NT2/D1 (cell line): ENCODE measurements at regions not wholly inside any gene's neighbourhood (a gene's known extent, or its start where the extent isn't known, plus 50 kb on each side); places are given as distances from the start of the nearest gene placed in this dataset.

Experiments
- DNase-seq: peaks from one replicate; pipeline ENCODE4 v3.0.0-alpha.2; 2011; ENCODE audit warnings: low read depth, low spot score
- H3K27me3 ChIP-seq: 2 replicates; pipeline ENCODE4 v1.6.0; 2011; ENCODE audit warnings: mild to moderate bottlenecking; ENCODE audit not compliant: insufficient read length, insufficient read depth
- H3K36me3 ChIP-seq: 2 replicates; pipeline ENCODE4 v1.6.1; 2011; ENCODE audit warnings: mild to moderate bottlenecking, low read length, mixed read lengths; ENCODE audit not compliant: insufficient read depth, insufficient read length
- H3K4me1 ChIP-seq: 2 replicates; pipeline ENCODE4 v1.5.1; 2011; ENCODE audit not compliant: insufficient read depth, insufficient read length
- H3K4me3 ChIP-seq: 2 replicates; pipeline ENCODE4 v1.5.1; 2011; ENCODE audit warnings: low read depth; ENCODE audit not compliant: insufficient read length
- H3K9ac ChIP-seq: 2 replicates; pipeline ENCODE4 v1.6.0; 2011; ENCODE audit warnings: low read depth; ENCODE audit not compliant: insufficient read length
- H3K9me3 ChIP-seq: 2 replicates; pipeline ENCODE4 v1.5.1; 2011; ENCODE audit warnings: mild to moderate bottlenecking, low read length; ENCODE audit not compliant: insufficient read depth
- SUZ12 ChIP-seq: IDR thresholded peaks from 2 replicates; pipeline ENCODE4 v1.6.1; 2011; ENCODE audit not compliant: insufficient read length, insufficient read depth; ENCODE audit errors: extremely low read depth
- YY1 ChIP-seq: IDR thresholded peaks from 2 replicates; pipeline ENCODE4 v1.6.1; 2011; ENCODE audit not compliant: insufficient read length, insufficient read depth
- ZNF274 ChIP-seq: IDR thresholded peaks from 2 replicates; pipeline ENCODE4 v1.6.1; 2011; ENCODE audit warnings: mild to moderate bottlenecking, low read depth, low read length

GRCh38 chr6:17021539-17021889 lies 80.3 kb upstream of the STMND1 start:
- no peak overlapping the region for H3K4me3 ChIP-seq
- no peak for DNase-seq
- no peaks in the 10 kb centered on the region for H3K27me3 ChIP-seq
- H3K4me1 ChIP-seq = no peaks in the 10 kb centered on the region
- no peak overlapping the region for H3K9ac ChIP-seq
- TF ChIP-seq YY1 = no peak
- TF ChIP-seq SUZ12 = no peak
- TF ChIP-seq ZNF274 = no peak
- H3K36me3 ChIP-seq = no peaks in the 10 kb centered on the region
- peaks cover 16% of the 10 kb centered on the region; the same call in 1 of the 2 replicates for H3K9me3 ChIP-seq

GRCh38 chr6:17020889-17021538 lies 80.8 kb upstream of the STMND1 start:
- Histone ChIP-seq H3K4me1 (no peaks in the 10 kb centered on the region), H3K9me3 (peaks cover 16% of the 10 kb centered on the region; the same call in 1 of the 2 replicates), H3K4me3 (no peak overlapping the region), H3K9ac (no peak overlapping the region), H3K27me3 (no peaks in the 10 kb centered on the region), H3K36me3 (no peaks in the 10 kb centered on the region)
- TF ChIP-seq ZNF274 (no peak), SUZ12 (no peak), YY1 (no peak)
- no peak for DNase-seq

GRCh38 chr6:17018425-17018824 lies 83.4 kb upstream of the STMND1 start:
- H3K27me3 ChIP-seq = no peaks in the 10 kb centered on the region
- H3K9ac ChIP-seq = no peak overlapping the region
- H3K36me3 ChIP-seq = no peaks in the 10 kb centered on the region
- DNase-seq = no peak
- no peak overlapping the region for H3K4me3 ChIP-seq
- peaks cover 6% of the 10 kb centered on the region; the same call in 1 of the 2 replicates for H3K9me3 ChIP-seq
- TF ChIP-seq ZNF274 (no peak), YY1 (no peak), SUZ12 (no peak)
- H3K4me1 ChIP-seq = no peaks in the 10 kb centered on the region

- no peaks in the 10 kb centered on the region for H3K4me1 ChIP-seq
Observed at GRCh38 chr6:17017416-17017815, 84.4 kb upstream of the STMND1 start.

GRCh38 chr6:17015551-17016381 lies 86.1 kb upstream of the STMND1 start:
- Histone ChIP-seq H3K27me3 (no peaks in the 10 kb centered on the region), H3K36me3 (no peaks in the 10 kb centered on the region), H3K9ac (no peak overlapping the region), H3K9me3 (peaks cover 6% of the 10 kb centered on the region; the same call in 1 of the 2 replicates), H3K4me3 (no peak overlapping the region), H3K4me1 (no peaks in the 10 kb centered on the region)
- no peak for DNase-seq
- no peak for TF ChIP-seq YY1
- no peak for TF ChIP-seq ZNF274
- no peak for TF ChIP-seq SUZ12

More at GRCh38 chr6:17017416-17017815, 84.4 kb upstream of the STMND1 start:
- Histone ChIP-seq H3K9ac (no peak overlapping the region), H3K36me3 (no peaks in the 10 kb centered on the region), H3K4me3 (no peak overlapping the region), H3K9me3 (peaks cover 6% of the 10 kb centered on the region; the same call in 1 of the 2 replicates), H3K27me3 (no peaks in the 10 kb centered on the region)
- DNase-seq = no peak
- TF ChIP-seq ZNF274 = no peak
- no peak for TF ChIP-seq SUZ12
- TF ChIP-seq YY1 = no peak

- H3K9ac ChIP-seq = no peak overlapping the region
- no peak overlapping the region for H3K4me3 ChIP-seq
- no peak for TF ChIP-seq SUZ12
- no peak for TF ChIP-seq YY1
- no peak for TF ChIP-seq ZNF274
- peaks cover 6% of the 10 kb centered on the region; the same call in 1 of the 2 replicates for H3K9me3 ChIP-seq
- H3K27me3 ChIP-seq = no peaks in the 10 kb centered on the region
- H3K4me1 ChIP-seq = no peaks in the 10 kb centered on the region
- no peaks in the 10 kb centered on the region for H3K36me3 ChIP-seq
- no peak for DNase-seq
Observed at GRCh38 chr6:17015144-17015543, 86.7 kb upstream of the STMND1 start.

- DNase-seq = no peak
- no peak overlapping the region for H3K4me3 ChIP-seq
- TF ChIP-seq YY1 (no peak), SUZ12 (no peak), ZNF274 (no peak)
- H3K9me3 ChIP-seq = peaks cover 6% of the 10 kb centered on the region; the same call in 1 of the 2 replicates
- no peaks in the 10 kb centered on the region for H3K4me1 ChIP-seq
- no peaks in the 10 kb centered on the region for H3K36me3 ChIP-seq
- H3K27me3 ChIP-seq = no peaks in the 10 kb centered on the region
- H3K9ac ChIP-seq = no peak overlapping the region
Observed at GRCh38 chr6:17013701-17014100, 88.1 kb upstream of the STMND1 start.
